K562 (cell line): ENCODE measurements at regions not wholly inside any gene's neighbourhood (a gene's known extent, or its start where the extent isn't known, plus 50 kb on each side); places are given as distances from the start of the nearest gene placed in this dataset.

ENCODE experiments used
- ATAC-seq: fragments of 200-7000 bp; cut with Tn5 transposase; 3 replicates; pipeline ENCODE4 v1.9.1; 2020; ENCODE audit warnings: moderate library complexity
- BruUV-seq: library from RNA; stranded (reverse); fragments of 400-500 nt; replicated peaks from 2 replicates; lab custom pipeline; 2021; lab: Mats Ljungman, UMichigan
- CTCF ChIA-PET: fragments of 300-600 bp; formaldehyde crosslinking; extraction: SDS; loops from one replicate; lab custom pipeline; 2021; ENCODE audit warnings: low intra/inter-chr PET ratio; lab: Yijun Ruan, JAX
- POLR2A ChIA-PET: fragments of 300-600, 350-650 bp; sonication (Branson Sonifier 250); formaldehyde crosslinking; extraction: SDS; loops from one replicate; lab custom pipeline; 2021; ENCODE audit warnings: antibody characterized with exemption, inconsistent platforms; lab: Yijun Ruan, JAX
- DNase-seq, 4 experiments: peaks; one replicate each; pipeline versions ENCODE4 v3.0.0 to v3.0.0-alpha.2; 2011 to 2018; ENCODE audit warnings: low spot score in 3 of 4, mixed read lengths in 3 of 4; ENCODE audit errors: extremely low read depth in 1 of 4
- FAIRE-seq: peaks from 2 replicates; lab custom pipeline; 2011; peaks lifted over from hg19 to GRCh38; lab: Jason Lieb, UNC
- H2AFZ ChIP-seq: 2 replicates; pipeline ENCODE4 v1.6.0; 2011; ENCODE audit warnings: low read depth, low read length, control low read depth, inconsistent platforms
- H3K27ac ChIP-seq: fragments of 200-600 bp; 3 replicates; pipeline ENCODE4 v1.8.0; 2011; ENCODE audit warnings: low read depth, mild to moderate bottlenecking, control low read depth, inconsistent platforms, low read length, moderate library complexity, mixed read lengths; ENCODE audit errors: extremely low read depth
- H3K27me3 ChIP-seq, 2 experiments: fragments of 300-600 bp in 1 of 2; 2 replicates in 1 of 2; 3 replicates in 1 of 2; pipeline versions ENCODE4 v1.6.0 to v1.8.0; 2011; ENCODE audit warnings: inconsistent platforms in 2 of 2, low read length in 2 of 2, mild to moderate bottlenecking in 1 of 2, mixed read lengths in 1 of 2, moderate library complexity in 1 of 2; ENCODE audit not compliant: control insufficient read depth in 2 of 2, insufficient read depth in 2 of 2
- H3K36me3 ChIP-seq: fragments of 300-600 bp; 3 replicates; pipeline ENCODE4 v1.8.0; 2011; ENCODE audit warnings: mild to moderate bottlenecking, low read length, inconsistent platforms; ENCODE audit not compliant: control insufficient read depth, insufficient read depth
- H3K4me1 ChIP-seq, 2 experiments: fragments of 200-600 bp in 1 of 2; replicated peaks in 1 of 2; 2 replicates in 1 of 2; 3 replicates in 1 of 2; pipeline versions ENCODE4 v1.5.1 to v1.8.0; 2011; ENCODE audit warnings: inconsistent platforms in 2 of 2, low read length in 2 of 2, mild to moderate bottlenecking in 1 of 2, mixed read lengths in 1 of 2, moderate library complexity in 1 of 2; ENCODE audit not compliant: control insufficient read depth in 2 of 2, insufficient read depth in 2 of 2
- H3K4me2 ChIP-seq: 2 replicates; pipeline ENCODE4 v1.6.1; 2011; ENCODE audit warnings: low read length, control low read depth, inconsistent platforms, mixed read lengths; ENCODE audit not compliant: insufficient read depth
- H3K4me3 ChIP-seq: fragments of 200-600 bp; sonication (generic), shearing (Covaris generic); 2 replicates; pipeline ENCODE4 v1.5.1; 2016; ENCODE audit warnings: control low read depth, inconsistent platforms
- H3K79me2 ChIP-seq: fragments of 200-600 bp; 3 replicates; pipeline ENCODE4 v1.8.0; 2011; ENCODE audit warnings: low read length, inconsistent platforms; ENCODE audit not compliant: control insufficient read depth, insufficient read depth
- H3K9ac ChIP-seq, 2 experiments: 2 replicates each; pipeline versions ENCODE4 v1.6.0 to v1.6.1; 2011; ENCODE audit warnings: low read depth in 2 of 2, low read length in 2 of 2, control low read depth in 1 of 2, inconsistent platforms in 1 of 2, mild to moderate bottlenecking in 1 of 2, mixed read lengths in 1 of 2; ENCODE audit not compliant: insufficient read depth in 1 of 2
- H3K9me1 ChIP-seq: one replicate; pipeline ENCODE4 v1.6.0; 2011; ENCODE audit warnings: inconsistent platforms, mild to moderate bottlenecking, low read length, moderate library complexity; ENCODE audit not compliant: control insufficient read depth, insufficient read depth
- H3K9me3 ChIP-seq: replicated peaks from 2 replicates; pipeline ENCODE4 v1.5.1; 2011; ENCODE audit warnings: low read depth, low read length, inconsistent platforms; ENCODE audit not compliant: control insufficient read depth, insufficient read depth
- H4K20me1 ChIP-seq: replicated peaks from 2 replicates; pipeline ENCODE4 v1.6.1; 2011; ENCODE audit warnings: low read length, inconsistent platforms, mixed read lengths; ENCODE audit not compliant: control insufficient read depth, insufficient read depth
- CTBP1 ChIP-seq: fragments of 450-650 bp; IDR thresholded peaks from 2 replicates; pipeline ENCODE4 v1.6.1; 2016; ENCODE audit warnings: borderline replicate concordance
- ETV5 ChIP-seq: sonication (generic); formaldehyde crosslinking; IDR thresholded peaks from 2 replicates; pipeline ENCODE4 v1.4.0; 2020; ENCODE audit warnings: low read depth, mild to moderate bottlenecking, missing genetic modification reagents
- GATAD2B ChIP-seq: fragments of 450-650 bp; IDR thresholded peaks from 2 replicates; pipeline ENCODE4 v1.6.1; 2017; ENCODE audit warnings: mild to moderate bottlenecking, borderline replicate concordance
- LCOR ChIP-seq: sonication (generic); formaldehyde crosslinking; IDR thresholded peaks from 2 replicates; pipeline ENCODE4 v1.8.0; 2022; ENCODE audit warnings: mild to moderate bottlenecking, missing genetic modification reagents
- MAZ ChIP-seq, 2 experiments: fragments of 450-650 bp in 1 of 2; sonication (generic) in 1 of 2; formaldehyde crosslinking; IDR thresholded peaks in 1 of 2; conservative IDR thresholded peaks in 1 of 2; 2 replicates each; pipeline versions ENCODE4 v1.4.0 to v1.5.0; 2020; ENCODE audit warnings: mild to moderate bottlenecking in 1 of 2, missing genetic modification reagents in 1 of 2
- MCM3 ChIP-seq: fragments of 450-650 bp; IDR thresholded peaks from 2 replicates; pipeline ENCODE4 v1.6.1; 2016
- SMAD4 ChIP-seq: fragments of 250-450 bp; sonication (Bioruptor Pico); conservative IDR thresholded peaks from 2 replicates; pipeline ENCODE4 v1.8.0; 2021; ENCODE audit warnings: inconsistent platforms, mild to moderate bottlenecking, moderate library complexity
- SMARCB1 ChIP-seq: IDR thresholded peaks from 2 replicates; pipeline ENCODE4 v1.6.1; 2011; ENCODE audit warnings: improper control_type of control experiment, low read depth; ENCODE audit not compliant: insufficient read length
- ZNF274 ChIP-seq: IDR thresholded peaks from 2 replicates; pipeline ENCODE4 v1.6.1; 2011; ENCODE audit warnings: low read depth, mild to moderate bottlenecking, low read length, moderate library complexity, borderline replicate concordance
- ZNF696 ChIP-seq: fragments of 250-450 bp; sonication (Bioruptor Pico); conservative IDR thresholded peaks from 2 replicates; pipeline ENCODE4 v1.4.0; 2020; ENCODE audit warnings: mild to moderate bottlenecking, moderate library complexity
- ZSCAN29 ChIP-seq: fragments of 450-650 bp; IDR thresholded peaks from 2 replicates; pipeline ENCODE4 v1.6.1; 2017
- WGBS: fragments of 100-300 bp; shearing (Covaris generic); methylation state at CpG from one replicate; pipeline ENCODE4 v1.1.6; 2016; ENCODE audit warnings: low coverage, mixed read lengths; ENCODE audit not compliant: insufficient coverage; ENCODE audit errors: missing lambda C conversion rate; 5-methylcytosine and 5-hydroxymethylcytosine counted together
- in situ Hi-C: fragments of 300-500 bp; cut with MboI; formaldehyde crosslinking; loops from 4 replicates; pipeline ENCODE4 v1.15.0; 2018; ENCODE audit warnings: inconsistent platforms, mixed read lengths
- intact Hi-C: fragments of 100-400 bp; cut with micrococcal nuclease; formaldehyde crosslinking; loops from 2 replicates; pipeline ENCODE4 v1.14.2; 2022
- TF ChIP-seq, protein P1 (sequence below): sonication (generic); formaldehyde crosslinking; IDR thresholded peaks from 2 replicates; pipeline ENCODE4 v1.4.0; 2020; ENCODE audit warnings: mild to moderate bottlenecking, missing genetic modification reagents
- TF ChIP-seq, protein P2 (sequence below): IDR thresholded peaks from 2 replicates; pipeline ENCODE4 v1.6.1; 2011; ENCODE audit warnings: borderline replicate concordance, low read depth, mild to moderate bottlenecking, moderate library complexity, low read length; ENCODE audit not compliant: insufficient read depth, poor library complexity, severe bottlenecking
- TF ChIP-seq, protein P3 (sequence below): sonication (generic); formaldehyde crosslinking; IDR thresholded peaks from 2 replicates; pipeline ENCODE4 v1.8.0; 2022; ENCODE audit warnings: mild to moderate bottlenecking, low read depth, missing genetic modification reagents
- TF ChIP-seq, protein P4 (sequence below): fragments of 250-450 bp; sonication (Bioruptor Pico); IDR thresholded peaks from 2 replicates; pipeline ENCODE4 v1.5.0; 2021

DNA sequence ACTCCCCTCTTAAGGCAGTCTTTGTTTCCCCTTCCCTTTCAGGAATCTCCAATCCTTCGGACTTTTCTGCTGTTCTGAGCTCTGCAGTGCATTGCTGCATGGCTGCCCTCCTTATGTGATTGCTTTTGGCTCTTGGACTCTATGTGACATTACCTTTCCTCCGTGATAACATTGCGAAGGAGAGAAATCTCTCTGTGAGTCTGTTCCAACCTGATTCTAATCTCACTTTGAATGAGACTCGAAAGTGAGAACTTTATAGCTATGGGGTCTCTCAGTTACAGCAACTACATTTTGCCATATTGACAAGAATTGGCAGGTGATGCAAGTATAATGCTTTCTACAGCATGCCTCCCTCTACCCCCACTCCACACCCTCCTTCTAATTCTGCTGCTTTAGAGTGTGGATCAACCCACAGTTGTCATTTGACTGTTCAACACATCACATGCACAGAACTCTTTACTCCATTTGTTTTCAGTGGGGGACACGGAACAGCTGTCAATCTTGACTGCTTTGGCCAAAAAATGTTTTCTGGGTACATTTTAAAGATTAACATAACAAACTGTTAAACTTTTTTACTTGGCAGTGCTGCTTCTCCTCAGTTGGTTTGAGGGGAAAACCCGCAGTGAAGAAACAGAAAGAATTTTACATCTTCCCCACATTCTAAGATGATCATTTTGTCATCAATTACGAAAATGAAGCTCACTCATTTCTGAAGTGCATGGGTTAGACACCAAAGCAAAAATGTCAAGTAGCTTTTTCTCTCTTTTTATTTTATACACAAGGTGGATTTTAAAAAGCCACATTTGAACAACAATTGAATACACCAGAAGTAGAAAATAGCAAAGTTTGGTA, 125.5 kb upstream of the RMST start (continued):
- TF ChIP-seq, protein P1, sequence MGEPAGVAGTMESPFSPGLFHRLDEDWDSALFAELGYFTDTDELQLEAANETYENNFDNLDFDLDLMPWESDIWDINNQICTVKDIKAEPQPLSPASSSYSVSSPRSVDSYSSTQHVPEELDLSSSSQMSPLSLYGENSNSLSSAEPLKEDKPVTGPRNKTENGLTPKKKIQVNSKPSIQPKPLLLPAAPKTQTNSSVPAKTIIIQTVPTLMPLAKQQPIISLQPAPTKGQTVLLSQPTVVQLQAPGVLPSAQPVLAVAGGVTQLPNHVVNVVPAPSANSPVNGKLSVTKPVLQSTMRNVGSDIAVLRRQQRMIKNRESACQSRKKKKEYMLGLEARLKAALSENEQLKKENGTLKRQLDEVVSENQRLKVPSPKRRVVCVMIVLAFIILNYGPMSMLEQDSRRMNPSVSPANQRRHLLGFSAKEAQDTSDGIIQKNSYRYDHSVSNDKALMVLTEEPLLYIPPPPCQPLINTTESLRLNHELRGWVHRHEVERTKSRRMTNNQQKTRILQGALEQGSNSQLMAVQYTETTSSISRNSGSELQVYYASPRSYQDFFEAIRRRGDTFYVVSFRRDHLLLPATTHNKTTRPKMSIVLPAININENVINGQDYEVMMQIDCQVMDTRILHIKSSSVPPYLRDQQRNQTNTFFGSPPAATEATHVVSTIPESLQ (CRISPR knock-in tag), result no peak
- TF ChIP-seq, protein P2, sequence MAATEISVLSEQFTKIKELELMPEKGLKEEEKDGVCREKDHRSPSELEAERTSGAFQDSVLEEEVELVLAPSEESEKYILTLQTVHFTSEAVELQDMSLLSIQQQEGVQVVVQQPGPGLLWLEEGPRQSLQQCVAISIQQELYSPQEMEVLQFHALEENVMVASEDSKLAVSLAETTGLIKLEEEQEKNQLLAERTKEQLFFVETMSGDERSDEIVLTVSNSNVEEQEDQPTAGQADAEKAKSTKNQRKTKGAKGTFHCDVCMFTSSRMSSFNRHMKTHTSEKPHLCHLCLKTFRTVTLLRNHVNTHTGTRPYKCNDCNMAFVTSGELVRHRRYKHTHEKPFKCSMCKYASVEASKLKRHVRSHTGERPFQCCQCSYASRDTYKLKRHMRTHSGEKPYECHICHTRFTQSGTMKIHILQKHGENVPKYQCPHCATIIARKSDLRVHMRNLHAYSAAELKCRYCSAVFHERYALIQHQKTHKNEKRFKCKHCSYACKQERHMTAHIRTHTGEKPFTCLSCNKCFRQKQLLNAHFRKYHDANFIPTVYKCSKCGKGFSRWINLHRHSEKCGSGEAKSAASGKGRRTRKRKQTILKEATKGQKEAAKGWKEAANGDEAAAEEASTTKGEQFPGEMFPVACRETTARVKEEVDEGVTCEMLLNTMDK, result no peak

DNA sequence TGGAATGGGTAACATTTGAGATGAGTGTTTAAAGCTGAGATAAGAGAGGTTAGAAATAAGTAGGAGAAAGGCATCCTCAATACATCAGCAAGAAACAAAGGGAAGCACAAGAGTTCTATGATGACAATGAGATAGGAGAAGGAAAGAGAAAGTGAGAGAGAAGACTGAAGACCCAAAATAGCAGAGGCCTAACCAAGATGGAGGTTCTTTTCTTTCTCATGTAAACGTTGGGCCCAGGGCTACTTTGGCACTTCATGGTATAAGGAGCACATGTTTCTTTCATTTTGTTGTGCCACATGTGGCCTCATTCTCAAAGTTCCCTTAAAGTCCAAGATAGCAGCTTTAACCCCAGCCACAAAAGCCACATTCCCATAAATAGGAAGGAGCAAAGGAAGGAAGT, 120.5 kb upstream of the RMST start:
- no peak for FAIRE-seq
- ChIA-PET POLR2A (no interaction called here), CTCF (no interaction called here)
- TF ChIP-seq ZNF696 (no peak), LCOR (CRISPR knock-in tag) (no peak), SMAD4 (CRISPR knock-in tag) (no peak), MAZ (CRISPR knock-in tag; conservative IDR thresholded peaks at IDR 0.05 in 1 of 2, IDR thresholded peaks at IDR 0.05 in 1 of 2) (no peak), MCM3 (no peak), CTBP1 (no peak), ZSCAN29 (no peak), ETV5 (CRISPR knock-in tag) (no peak), ZNF274 (no peak), GATAD2B (no peak), SMARCB1 (no peak)
- TF ChIP-seq, protein P3, sequence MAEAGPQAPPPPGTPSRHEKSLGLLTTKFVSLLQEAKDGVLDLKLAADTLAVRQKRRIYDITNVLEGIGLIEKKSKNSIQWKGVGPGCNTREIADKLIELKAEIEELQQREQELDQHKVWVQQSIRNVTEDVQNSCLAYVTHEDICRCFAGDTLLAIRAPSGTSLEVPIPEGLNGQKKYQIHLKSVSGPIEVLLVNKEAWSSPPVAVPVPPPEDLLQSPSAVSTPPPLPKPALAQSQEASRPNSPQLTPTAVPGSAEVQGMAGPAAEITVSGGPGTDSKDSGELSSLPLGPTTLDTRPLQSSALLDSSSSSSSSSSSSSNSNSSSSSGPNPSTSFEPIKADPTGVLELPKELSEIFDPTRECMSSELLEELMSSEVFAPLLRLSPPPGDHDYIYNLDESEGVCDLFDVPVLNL, result no peak
- TF ChIP-seq, protein P4, sequence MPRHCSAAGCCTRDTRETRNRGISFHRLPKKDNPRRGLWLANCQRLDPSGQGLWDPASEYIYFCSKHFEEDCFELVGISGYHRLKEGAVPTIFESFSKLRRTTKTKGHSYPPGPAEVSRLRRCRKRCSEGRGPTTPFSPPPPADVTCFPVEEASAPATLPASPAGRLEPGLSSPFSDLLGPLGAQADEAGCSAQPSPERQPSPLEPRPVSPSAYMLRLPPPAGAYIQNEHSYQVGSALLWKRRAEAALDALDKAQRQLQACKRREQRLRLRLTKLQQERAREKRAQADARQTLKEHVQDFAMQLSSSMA (CRISPR knock-in tag), result no peak

More for the DNA sequence above, 120.5 kb upstream of the RMST start:
- H3K9me1 ChIP-seq, result no peaks in the 10 kb centered on the region
- no peak overlapping the region for H2AFZ ChIP-seq
- H3K27ac ChIP-seq, result no peak overlapping the region
- no peaks in the 10 kb centered on the region for H3K36me3 ChIP-seq
- H3K27me3 ChIP-seq, result no peaks in the 10 kb centered on the region
- H3K4me1 ChIP-seq, result no peaks in the 10 kb centered on the region
- 0% methylated on average over 1 of the region's 1 CpG for WGBS
- no peak overlapping the region for H3K4me3 ChIP-seq
- no peaks in the 10 kb centered on the region for H3K9me3 ChIP-seq
- H3K9ac ChIP-seq, result no peak overlapping the region
- BruUV-seq, result no TSS peak
- no peak for DNase-seq
- H3K4me2 ChIP-seq, result no peak overlapping the region
- ATAC-seq, result no peak
- H3K79me2 ChIP-seq, result no peaks in the 10 kb centered on the region
- in situ Hi-C loops (no loop called here), intact Hi-C loops (no loop called here)
- H4K20me1 ChIP-seq, result no peaks in the 10 kb centered on the region
